Right ventricle myocardium inferior (tissue), 1 donor: ENCODE measurements at regions not wholly inside any gene's neighbourhood (a gene's known extent, or its start where the extent isn't known, plus 50 kb on each side); places are given as distances from the start of the nearest gene placed in this dataset.

Experiments used
- ATAC-seq: fragments of 200-7000 bp; cut with Tn5 transposase; one replicate; pipeline ENCODE4 v1.9.1; 2020; ENCODE audit warnings: mild to moderate bottlenecking, moderate library complexity
- DNase-seq: peaks from one replicate; pipeline ENCODE4 v3.0.0; 2021; ENCODE audit errors: missing footprints
- intact Hi-C: fragments of 100-400 bp; cut with DNase I; formaldehyde crosslinking; loops from one replicate; pipeline ENCODE4 v1.11.0; 2022
- donor health status: DM: no; HTN: yes; CAD: no; lungs with severe emphysema.

GRCh38 chr2:200050921-200051610 lies 95.7 kb downstream of the MAIP1 start:
- intact Hi-C loops, result no loop called here
- ATAC-seq, result no peak
- DNase-seq, result no peak

GRCh38 chr2:200051611-200051945 lies 96.2 kb downstream of the MAIP1 start:
- no peak for DNase-seq
- intact Hi-C loops, result no loop called here
- ATAC-seq, result no peak

GRCh38 chr2:200052627-200053026 lies 97.2 kb downstream of the MAIP1 start:
- ATAC-seq (no peak), DNase-seq (no peak)
- intact Hi-C loops, result no loop called here

GRCh38 chr2:200054681-200055468 lies 99.5 kb downstream of the MAIP1 start:
- ATAC-seq, result no peak
- intact Hi-C loops, result no loop called here

GRCh38 chr2:200056105-200056504 lies 100.7 kb downstream of the MAIP1 start:
- intact Hi-C loops, result no loop called here
- ATAC-seq (peak; percentile 50), DNase-seq (no peak)

More at GRCh38 chr2:200054681-200055468, 99.5 kb downstream of the MAIP1 start:
- DNase-seq, result no peak

GRCh38 chr2:200063155-200063554 lies 107.8 kb downstream of the MAIP1 start:
- intact Hi-C loops, result no loop called here
- ATAC-seq, result no peak

GRCh38 chr2:200064879-200065278 lies 109.5 kb downstream of the MAIP1 start:
- intact Hi-C loops, result no loop called here
- DNase-seq (no peak), ATAC-seq (no peak)

More at GRCh38 chr2:200063155-200063554, 107.8 kb downstream of the MAIP1 start:
- no peak for DNase-seq

- no peak for ATAC-seq
- no peak for DNase-seq
- intact Hi-C loops, result no loop called here
These were observed 110.1 kb downstream of the MAIP1 start for GRCh38 chr2:200065477-200065876.

GRCh38 chr2:200066417-200066816 lies 111.0 kb downstream of the MAIP1 start:
- intact Hi-C loops, result no loop called here
- ATAC-seq (no peak), DNase-seq (no peak)

GRCh38 chr2:200068642-200069041 lies 113.3 kb downstream of the MAIP1 start:
- no peak for DNase-seq
- intact Hi-C loops, result no loop called here
- no peak for ATAC-seq

GRCh38 chr2:200077210-200077650 lies 121.8 kb downstream of the MAIP1 start:
- ATAC-seq (no peak), DNase-seq (no peak)
- intact Hi-C loops, result no loop called here

GRCh38 chr2:200077838-200078237 lies 122.5 kb downstream of the MAIP1 start:
- intact Hi-C loops, result no loop called here
- ATAC-seq (no peak), DNase-seq (no peak)

GRCh38 chr2:200079356-200079755 lies 124.0 kb downstream of the MAIP1 start:
- ATAC-seq, result no peak
- DNase-seq, result no peak
- intact Hi-C loops, result no loop called here

- DNase-seq (no peak), ATAC-seq (no peak)
- intact Hi-C loops, result no loop called here
These were observed 125.9 kb downstream of the MAIP1 start for GRCh38 chr2:200081236-200081635.

GRCh38 chr2:200081811-200082210 lies 126.4 kb downstream of the MAIP1 start:
- no peak for ATAC-seq
- DNase-seq, result no peak
- intact Hi-C loops, result no loop called here

- no peak for DNase-seq
- ATAC-seq, result no peak
These were observed 128.7 kb downstream of the MAIP1 start for GRCh38 chr2:200084036-200084435.

GRCh38 chr2:200086911-200087310 lies 131.5 kb downstream of the MAIP1 start:
- ATAC-seq, result no peak
- intact Hi-C loops, result no loop called here
- no peak for DNase-seq

More at GRCh38 chr2:200084036-200084435, 128.7 kb downstream of the MAIP1 start:
- intact Hi-C loops, result no loop called here

GRCh38 chr2:200087451-200087850 lies 132.1 kb downstream of the MAIP1 start:
- no peak for ATAC-seq
- intact Hi-C loops, result no loop called here

GRCh38 chr2:200089040-200089755 lies 133.8 kb downstream of the MAIP1 start:
- intact Hi-C loops, result no loop called here
- ATAC-seq, result no peak
- DNase-seq, result no peak

More at GRCh38 chr2:200087451-200087850, 132.1 kb downstream of the MAIP1 start:
- DNase-seq, result no peak

- DNase-seq, result no peak
- intact Hi-C loops, result no loop called here
- ATAC-seq, result no peak
These were observed 134.4 kb downstream of the MAIP1 start for GRCh38 chr2:200089756-200090109.
